ENCODE measurements at regions not wholly inside any gene's neighbourhood (a gene's known extent, or its start where the extent isn't known, plus 50 kb on each side); places are given as distances from the start of the nearest gene placed in this dataset.
"Not testable (repeated sequence)": the region's sequence is repeated elsewhere in the genome, so short reads cannot be mapped to it uniquely, and the experiment has no call there.

- H3K4me3 ChIP-seq (ENCODE audit: low read length): no peak overlapping the region
- DNase-seq (no peak), ATAC-seq (ENCODE audit: poor library complexity) (no peak)
- H3K4me1 Mint-ChIP-seq (ENCODE audit: low read depth): no peaks in the 10 kb centered on the region
- H3K27me3 Mint-ChIP-seq: no peaks in the 10 kb centered on the region
- H3K9me3 Mint-ChIP-seq: peaks cover 4% of the 10 kb centered on the region
- no peak overlapping the region for H3K27ac ChIP-seq (ENCODE audit: low read depth in 1 of 2, low read length in 2 of 2)
- intact Hi-C loops (cut with DNase I, micrococcal nuclease): no loop called here
- no peaks in the 10 kb centered on the region for H3K4me1 ChIP-seq (ENCODE audit: insufficient read depth, low read length)
- no peaks in the 10 kb centered on the region for H3K27me3 ChIP-seq (ENCODE audit: control insufficient read depth in 1 of 2, insufficient read depth in 2 of 2, low read length in 2 of 2)
- H3K36me3 ChIP-seq (ENCODE audit: insufficient read depth, low read length): no peaks in the 10 kb centered on the region
- H3K9me3 ChIP-seq (ENCODE audit: control insufficient read depth in 1 of 2, insufficient read depth in 1 of 2, low read length in 2 of 2): peaks cover 3 to 4% of the 10 kb centered on the region in 2 experiments
- ChIA-PET POLR2A (no interaction called here), CTCF (no interaction called here)
- no peak for TF ChIP-seq CTCF (IDR thresholded peaks at IDR 0.05)
- no peak overlapping the region for H3K4me3 Mint-ChIP-seq
- H3K36me3 Mint-ChIP-seq (ENCODE audit: low read depth): no peaks in the 10 kb centered on the region
- H3K27ac Mint-ChIP-seq: no peak overlapping the region
These were observed 597.2 kb upstream of the CDH10 start for GRCh38 chr5:25241981-25242380.

GRCh38 chr5:25238720-25239119, 593.9 kb upstream of the CDH10 start:
- ATAC-seq (ENCODE audit: poor library complexity); H3K36me3 ChIP-seq (ENCODE audit: insufficient read depth, low read length); POLR2A ChIA-PET; H3K27me3 Mint-ChIP-seq; H3K4me1 Mint-ChIP-seq (ENCODE audit: low read depth); H3K36me3 Mint-ChIP-seq (ENCODE audit: low read depth); intact Hi-C loops (cut with DNase I, micrococcal nuclease); H3K27me3 ChIP-seq (ENCODE audit: control insufficient read depth in 1 of 2, insufficient read depth in 2 of 2, low read length in 2 of 2); DNase-seq; H3K4me3 ChIP-seq (ENCODE audit: low read length); H3K27ac Mint-ChIP-seq; CTCF ChIA-PET; H3K4me3 Mint-ChIP-seq; H3K9me3 Mint-ChIP-seq; H3K4me1 ChIP-seq (ENCODE audit: insufficient read depth, low read length); H3K27ac ChIP-seq (ENCODE audit: low read depth in 1 of 2, low read length in 2 of 2); H3K9me3 ChIP-seq (ENCODE audit: control insufficient read depth in 1 of 2, insufficient read depth in 1 of 2, low read length in 2 of 2): not testable (repeated sequence)

- Histone ChIP-seq H3K27me3 (ENCODE audit: control insufficient read depth in 1 of 2, insufficient read depth in 2 of 2, low read length in 2 of 2) (no peaks in the 10 kb centered on the region), H3K4me1 (ENCODE audit: insufficient read depth, low read length) (no peaks in the 10 kb centered on the region), H3K9me3 (ENCODE audit: control insufficient read depth in 1 of 2, insufficient read depth in 1 of 2, low read length in 2 of 2) (no peaks in the 10 kb centered on the region), H3K4me3 (ENCODE audit: low read length) (no peak overlapping the region), H3K27ac (ENCODE audit: low read depth in 1 of 2, low read length in 2 of 2) (no peak overlapping the region), H3K36me3 (ENCODE audit: insufficient read depth, low read length) (no peaks in the 10 kb centered on the region)
- Mint-ChIP-seq H3K4me3 (no peak overlapping the region), H3K9me3 (no peaks in the 10 kb centered on the region), H3K36me3 (ENCODE audit: low read depth) (no peaks in the 10 kb centered on the region), H3K4me1 (ENCODE audit: low read depth) (no peaks in the 10 kb centered on the region), H3K27ac (no peak overlapping the region), H3K27me3 (no peaks in the 10 kb centered on the region)
- intact Hi-C loops (cut with DNase I, micrococcal nuclease): no loop called here
- ATAC-seq (ENCODE audit: poor library complexity): no peak
- CTCF ChIA-PET: no interaction called here
- TF ChIP-seq CTCF (IDR thresholded peaks at IDR 0.05): no peak
- POLR2A ChIA-PET: no interaction called here
- DNase-seq: no peak
These were observed 579.7 kb upstream of the CDH10 start for GRCh38 chr5:25224316-25224982.

- POLR2A ChIA-PET; H3K27me3 Mint-ChIP-seq; H3K9me3 Mint-ChIP-seq; H3K4me1 Mint-ChIP-seq (ENCODE audit: low read depth); H3K36me3 Mint-ChIP-seq (ENCODE audit: low read depth); ATAC-seq (ENCODE audit: poor library complexity); CTCF ChIA-PET; H3K27ac Mint-ChIP-seq; H3K36me3 ChIP-seq (ENCODE audit: insufficient read depth, low read length); H3K27ac ChIP-seq (ENCODE audit: low read depth in 1 of 2, low read length in 2 of 2); intact Hi-C loops (cut with DNase I, micrococcal nuclease); H3K4me3 ChIP-seq (ENCODE audit: low read length); DNase-seq; H3K4me3 Mint-ChIP-seq; H3K4me1 ChIP-seq (ENCODE audit: insufficient read depth, low read length); H3K27me3 ChIP-seq (ENCODE audit: control insufficient read depth in 1 of 2, insufficient read depth in 2 of 2, low read length in 2 of 2): not testable (repeated sequence)
- H3K9me3 ChIP-seq (ENCODE audit: control insufficient read depth in 1 of 2, insufficient read depth in 1 of 2, low read length in 2 of 2): peaks cover 0 to 12% of the 10 kb centered on the region in 2 experiments
These were observed 555.1 kb upstream of the CDH10 start for GRCh38 chr5:25199902-25200301.

Measured in CD4-positive, alpha-beta T cell (primary cell).